GM12872 (cell line): ENCODE measurements at regions not wholly inside any gene's neighbourhood (a gene's known extent, or its start where the extent isn't known, plus 50 kb on each side); places are given as distances from the start of the nearest gene placed in this dataset.

Source experiments
- CTCF ChIP-seq: IDR thresholded peaks from 3 replicates; pipeline ENCODE4 v1.5.1; 2011; ENCODE audit warnings: low read depth, mild to moderate bottlenecking, low read length, moderate library complexity; ENCODE audit not compliant: insufficient read depth

GRCh38 chr5:174528821-174529544, 195.4 kb upstream of the MSX2 start:
- TF ChIP-seq CTCF = no peak

DNA sequence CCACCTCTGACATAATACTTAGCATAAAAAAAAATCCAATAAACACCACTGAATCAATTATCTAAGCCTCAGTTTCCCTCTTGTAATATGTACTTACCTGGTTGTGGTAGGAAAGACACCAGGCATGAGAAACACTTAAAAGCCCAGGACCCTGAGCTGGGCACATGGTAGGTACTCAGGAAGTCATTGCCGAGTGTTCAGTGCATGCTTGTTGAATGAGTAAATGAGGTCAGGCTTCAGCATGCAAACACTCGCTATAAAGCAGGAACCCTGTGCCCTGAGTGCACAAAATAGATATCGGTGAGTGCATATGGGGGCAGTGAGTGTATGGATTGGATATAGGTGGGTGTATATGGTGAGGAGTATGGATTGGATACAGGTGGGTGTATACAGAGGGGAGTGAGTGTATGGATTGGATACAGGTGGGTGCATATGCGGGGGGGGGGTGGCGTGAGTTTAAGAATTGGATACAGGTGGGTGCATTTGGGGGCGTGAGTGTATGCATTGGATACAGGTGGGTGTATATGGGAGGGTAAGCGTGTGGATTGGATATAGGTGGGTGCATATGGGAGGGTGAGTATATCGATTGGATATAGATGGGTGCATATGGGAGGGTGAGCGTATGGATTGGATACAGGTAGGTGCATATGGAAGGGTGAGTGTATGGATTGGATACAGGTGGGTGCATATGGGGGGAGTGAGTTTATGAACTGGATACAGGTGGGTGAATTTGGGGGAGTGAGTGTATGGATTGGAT, 194.3 kb upstream of the MSX2 start:
- no peak for TF ChIP-seq CTCF

GRCh38 chr5:174531782-174532191, 192.6 kb upstream of the MSX2 start:
- TF ChIP-seq CTCF = no peak

GRCh38 chr5:174532455-174533453, 191.6 kb upstream of the MSX2 start:
- TF ChIP-seq CTCF = no peak

GRCh38 chr5:174533751-174534241, 190.6 kb upstream of the MSX2 start:
- no peak for TF ChIP-seq CTCF

- TF ChIP-seq CTCF = no peak
Measured at GRCh38 chr5:174535669-174536068, 188.7 kb upstream of the MSX2 start.
